PC-3 (cell line): ENCODE measurements at regions not wholly inside any gene's neighbourhood (a gene's known extent, or its start where the extent isn't known, plus 50 kb on each side); places are given as distances from the start of the nearest gene placed in this dataset.

ENCODE experiments used
- CTCF ChIP-seq: fragments of 300-600 bp; sonication (generic); conservative IDR thresholded peaks from 2 replicates; pipeline ENCODE4 v1.5.1; 2017; ENCODE audit warnings: antibody characterized with exemption, low read depth, mild to moderate bottlenecking, low read length
- EZH2 ChIP-seq: fragments of 300-600 bp; sonication (generic); IDR thresholded peaks from one replicate; pipeline ENCODE4 v1.6.1; 2017; ENCODE audit warnings: antibody characterized with exemption, mild to moderate bottlenecking, low read length; ENCODE audit not compliant: unreplicated experiment

GRCh38 chr7:13201628-13202027, 514.2 kb downstream of the ARL4A start:
- TF ChIP-seq CTCF (no peak), EZH2 (no peak)
